IMR-90 (cell line): ENCODE measurements at regions not wholly inside any gene's neighbourhood (a gene's known extent, or its start where the extent isn't known, plus 50 kb on each side); places are given as distances from the start of the nearest gene placed in this dataset.

Source experiments
- ATAC-seq: fragments of 200-7000 bp; cut with Tn5 transposase; 2 replicates; pipeline ENCODE4 v1.9.1; 2020; ENCODE audit warnings: low read depth, mild to moderate bottlenecking, moderate library complexity
- BruUV-seq: library from RNA; stranded (reverse); fragments of 400-500 nt; replicated peaks from 2 replicates; lab custom pipeline; 2021; lab: Mats Ljungman, UMichigan
- CTCF ChIA-PET: fragments of 300-600 bp; formaldehyde crosslinking; extraction: SDS; loops from one replicate; lab custom pipeline; 2021; ENCODE audit warnings: antibody characterized with exemption; lab: Yijun Ruan, JAX
- POLR2A ChIA-PET: fragments of 300-600 bp; sonication (Branson Sonifier 250); formaldehyde crosslinking; loops from one replicate; lab custom pipeline; 2022; ENCODE audit warnings: antibody characterized with exemption; ENCODE audit not compliant: unreplicated experiment; lab: Charles Lee
- DNase-seq: peaks from one replicate; pipeline ENCODE4 v3.0.0; 2013
- H2AFZ ChIP-seq: replicated peaks from 2 replicates; pipeline ENCODE3; 2013; ENCODE audit warnings: low read length, mild to moderate bottlenecking; ENCODE audit not compliant: poor library complexity
- H2AK5ac ChIP-seq: 2 replicates; pipeline ENCODE4 v1.6.1; 2013; ENCODE audit warnings: low read depth, low read length, inconsistent platforms
- H2AK9ac ChIP-seq: replicated peaks from 2 replicates; pipeline ENCODE3; 2013; ENCODE audit warnings: mild to moderate bottlenecking, low read depth, low read length, moderate library complexity; ENCODE audit not compliant: poor library complexity
- H2BK120ac ChIP-seq: 2 replicates; pipeline ENCODE4 v1.6.1; 2013; ENCODE audit warnings: low read depth, low read length, inconsistent platforms
- H2BK15ac ChIP-seq: 3 replicates; pipeline ENCODE4 v1.6.1; 2013; ENCODE audit warnings: low read depth, low read length, inconsistent platforms
- H2BK20ac ChIP-seq: 2 replicates; pipeline ENCODE4 v1.6.1; 2013; ENCODE audit warnings: low read depth, mild to moderate bottlenecking, inconsistent platforms, low read length, moderate library complexity
- H2BK5ac ChIP-seq: 2 replicates; pipeline ENCODE4 v1.6.1; 2013; ENCODE audit warnings: mild to moderate bottlenecking, low read depth, low read length, inconsistent platforms; ENCODE audit not compliant: poor library complexity, severe bottlenecking
- H3K14ac ChIP-seq: replicated peaks from 2 replicates; pipeline ENCODE4 v1.6.1; 2013; ENCODE audit warnings: low read depth, low read length, inconsistent platforms
- H3K18ac ChIP-seq: 2 replicates; pipeline ENCODE4 v1.6.1; 2013; ENCODE audit warnings: low read depth, low read length, control low read depth
- H3K23ac ChIP-seq: 2 replicates; pipeline ENCODE4 v1.6.1; 2013; ENCODE audit warnings: low read depth, low read length, inconsistent platforms
- H3K27ac ChIP-seq: 2 replicates; pipeline ENCODE4 v1.5.1; 2013; ENCODE audit warnings: mild to moderate bottlenecking, control low read depth, low read length; ENCODE audit not compliant: insufficient read depth
- H3K27me3 ChIP-seq: 2 replicates; pipeline ENCODE4 v1.6.1; 2013; ENCODE audit warnings: low read length; ENCODE audit not compliant: control insufficient read depth, insufficient read depth
- H3K36me3 ChIP-seq: 2 replicates; pipeline ENCODE4 v1.6.1; 2013; ENCODE audit warnings: low read length, mixed read lengths; ENCODE audit not compliant: control insufficient read depth, insufficient read depth
- H3K4ac ChIP-seq: 2 replicates; pipeline ENCODE4 v1.6.1; 2013; ENCODE audit warnings: low read depth, low read length, inconsistent platforms
- H3K4me1 ChIP-seq: 2 replicates; pipeline ENCODE4 v1.6.1; 2013; ENCODE audit warnings: low read length, mixed read lengths; ENCODE audit not compliant: control insufficient read depth, insufficient read depth
- H3K4me2 ChIP-seq: 2 replicates; pipeline ENCODE4 v1.6.1; 2013; ENCODE audit warnings: low read depth, mild to moderate bottlenecking, control low read depth, low read length, moderate library complexity
- H3K4me3 ChIP-seq: 2 replicates; pipeline ENCODE4 v1.5.1; 2013; ENCODE audit warnings: low read depth, mild to moderate bottlenecking, control low read depth, low read length, moderate library complexity; ENCODE audit not compliant: insufficient read depth
- H3K56ac ChIP-seq: 2 replicates; pipeline ENCODE4 v1.6.1; 2013; ENCODE audit warnings: low read length, inconsistent platforms; ENCODE audit not compliant: insufficient read depth; ENCODE audit errors: extremely low read depth
- H3K79me1 ChIP-seq, 2 experiments: 2 replicates each; pipeline ENCODE4 v1.6.1; 2013; ENCODE audit warnings: low read length in 2 of 2, inconsistent platforms in 1 of 2, low read depth in 1 of 2
- H3K9ac ChIP-seq: 2 replicates; pipeline ENCODE4 v1.6.1; 2013; ENCODE audit warnings: low read depth, low read length, control low read depth
- H3K9me1 ChIP-seq: 2 replicates; pipeline ENCODE4 v1.6.1; 2013; ENCODE audit warnings: low read length, inconsistent platforms; ENCODE audit not compliant: insufficient read depth
- H3K9me3 ChIP-seq: 2 replicates; pipeline ENCODE4 v1.6.1; 2013; ENCODE audit warnings: low read length; ENCODE audit not compliant: control insufficient read depth, insufficient read depth
- H4K20me1 ChIP-seq: 2 replicates; pipeline ENCODE4 v1.6.1; 2013; ENCODE audit warnings: low read length, inconsistent platforms; ENCODE audit not compliant: insufficient read depth
- H4K5ac ChIP-seq: 2 replicates; pipeline ENCODE4 v1.6.1; 2013; ENCODE audit warnings: mild to moderate bottlenecking, low read depth, low read length, control low read depth
- H4K8ac ChIP-seq, 2 experiments: 2 replicates each; pipeline ENCODE4 v1.6.1; 2013; ENCODE audit warnings: low read depth in 2 of 2, low read length in 2 of 2, control low read depth in 1 of 2, inconsistent platforms in 1 of 2
- H4K91ac ChIP-seq: 2 replicates; pipeline ENCODE4 v1.6.1; 2013; ENCODE audit warnings: low read depth, low read length, inconsistent platforms; ENCODE audit not compliant: insufficient read depth
- BHLHE40 ChIP-seq: fragments of 150-350 bp; IDR thresholded peaks from 2 replicates; pipeline ENCODE4 v1.6.1; 2016; ENCODE audit warnings: mild to moderate bottlenecking, low read depth, low read length
- MXI1 ChIP-seq: IDR thresholded peaks from 2 replicates; pipeline ENCODE4 v1.6.1; 2012; ENCODE audit warnings: low read depth, mild to moderate bottlenecking, low read length, moderate library complexity, borderline replicate concordance
- SMC3 ChIP-seq: fragments of 150-350 bp; IDR thresholded peaks from 2 replicates; pipeline ENCODE4 v1.6.1; 2016; ENCODE audit warnings: low read depth, mild to moderate bottlenecking, antibody characterized with exemption, low read length, moderate library complexity
- WGBS, 2 experiments: methylation state at CpG; one replicate each; pipeline versions ENCODE4 v1.1.5 to v1.1.7; 2013; ENCODE audit warnings: missing lambda C conversion rate in 2 of 2; ENCODE audit not compliant: insufficient read length in 1 of 2; ENCODE audit errors: extremely low coverage in 2 of 2; 5-methylcytosine and 5-hydroxymethylcytosine counted together
- dilution Hi-C: fragments of 300-500 bp; cut with HindIII; formaldehyde crosslinking; loops from one replicate; pipeline ENCODE4 v1.14.3; 2018; ENCODE audit warnings: low sequenced_read_pairs; ENCODE audit not compliant: unreplicated experiment
- in situ Hi-C: fragments of 300-500 bp; cut with MboI; formaldehyde crosslinking; loops from 3 replicates; pipeline ENCODE4 v1.14.3; 2019; ENCODE audit warnings: low sequenced_read_pairs, inconsistent platforms, mixed read lengths
- intact Hi-C: fragments of 100-400 bp; cut with micrococcal nuclease; formaldehyde crosslinking; loops from 2 replicates; pipeline ENCODE4 v1.10.0; 2022
- TF ChIP-seq, protein P1 (sequence below): fragments of 150-350 bp; IDR thresholded peaks from 2 replicates; pipeline ENCODE4 v1.6.1; 2017; ENCODE audit warnings: mild to moderate bottlenecking, antibody characterized with exemption, low read length, low read depth
- TF ChIP-seq, protein P2 (sequence below): conservative IDR thresholded peaks from 2 replicates; pipeline ENCODE4 v1.5.1; 2012; ENCODE audit warnings: mild to moderate bottlenecking, low read depth, low read length, improper control_type of control experiment

DNA sequence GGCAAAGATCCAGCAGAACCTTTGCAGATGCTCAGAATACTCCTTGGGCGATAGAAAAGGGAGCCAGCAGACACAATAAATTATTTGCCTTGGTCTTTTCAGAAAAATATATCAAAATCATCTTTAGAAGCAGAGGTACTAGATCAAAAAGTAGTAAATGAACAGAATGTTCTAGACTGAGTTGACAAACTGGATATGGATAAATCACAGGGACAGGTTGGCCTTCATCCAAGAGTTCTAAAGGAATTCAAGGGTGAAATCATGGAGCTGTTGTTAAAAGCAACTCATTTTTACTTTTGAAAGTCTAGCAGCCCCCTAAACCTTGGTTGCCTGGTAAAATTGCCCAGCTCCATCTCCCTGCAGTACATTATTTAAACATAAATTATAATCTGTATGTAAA, 99.1 kb downstream of the PLCE1 start:
- Histone ChIP-seq H4K91ac (no peak overlapping the region), H3K56ac (no peak overlapping the region), H2AK5ac (no peak overlapping the region), H3K4me1 (peaks cover 6% of the 10 kb centered on the region), H3K27me3 (no peaks in the 10 kb centered on the region), H3K9ac (no peak overlapping the region), H2BK120ac (no peak overlapping the region), H3K23ac (no peak overlapping the region), H3K4me3 (no peak overlapping the region), H3K9me1 (no peaks in the 10 kb centered on the region; the same call in 1 of the 2 replicates), H3K14ac (no peak overlapping the region), H4K20me1 (no peaks in the 10 kb centered on the region), H3K18ac (no peak overlapping the region), H3K27ac (no peak overlapping the region), H3K79me1 (no peaks in the 10 kb centered on the region), H3K4me2 (no peak overlapping the region), H4K8ac (no peak overlapping the region), H2AK9ac (no peak overlapping the region), H2BK20ac (no peak overlapping the region), H3K36me3 (no peaks in the 10 kb centered on the region), H2AFZ (no peak overlapping the region), H3K4ac (no peak overlapping the region), H2BK5ac (no peak overlapping the region), H2BK15ac (no peak overlapping the region), H4K5ac (no peak overlapping the region), H3K9me3 (no peaks in the 10 kb centered on the region)
- TF ChIP-seq, protein P1, sequence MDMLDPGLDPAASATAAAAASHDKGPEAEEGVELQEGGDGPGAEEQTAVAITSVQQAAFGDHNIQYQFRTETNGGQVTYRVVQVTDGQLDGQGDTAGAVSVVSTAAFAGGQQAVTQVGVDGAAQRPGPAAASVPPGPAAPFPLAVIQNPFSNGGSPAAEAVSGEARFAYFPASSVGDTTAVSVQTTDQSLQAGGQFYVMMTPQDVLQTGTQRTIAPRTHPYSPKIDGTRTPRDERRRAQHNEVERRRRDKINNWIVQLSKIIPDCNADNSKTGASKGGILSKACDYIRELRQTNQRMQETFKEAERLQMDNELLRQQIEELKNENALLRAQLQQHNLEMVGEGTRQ: no peak
- TF ChIP-seq SMC3: no peak
- no peak for TF ChIP-seq MXI1
- no peak for TF ChIP-seq BHLHE40
- TF ChIP-seq, protein P2, sequence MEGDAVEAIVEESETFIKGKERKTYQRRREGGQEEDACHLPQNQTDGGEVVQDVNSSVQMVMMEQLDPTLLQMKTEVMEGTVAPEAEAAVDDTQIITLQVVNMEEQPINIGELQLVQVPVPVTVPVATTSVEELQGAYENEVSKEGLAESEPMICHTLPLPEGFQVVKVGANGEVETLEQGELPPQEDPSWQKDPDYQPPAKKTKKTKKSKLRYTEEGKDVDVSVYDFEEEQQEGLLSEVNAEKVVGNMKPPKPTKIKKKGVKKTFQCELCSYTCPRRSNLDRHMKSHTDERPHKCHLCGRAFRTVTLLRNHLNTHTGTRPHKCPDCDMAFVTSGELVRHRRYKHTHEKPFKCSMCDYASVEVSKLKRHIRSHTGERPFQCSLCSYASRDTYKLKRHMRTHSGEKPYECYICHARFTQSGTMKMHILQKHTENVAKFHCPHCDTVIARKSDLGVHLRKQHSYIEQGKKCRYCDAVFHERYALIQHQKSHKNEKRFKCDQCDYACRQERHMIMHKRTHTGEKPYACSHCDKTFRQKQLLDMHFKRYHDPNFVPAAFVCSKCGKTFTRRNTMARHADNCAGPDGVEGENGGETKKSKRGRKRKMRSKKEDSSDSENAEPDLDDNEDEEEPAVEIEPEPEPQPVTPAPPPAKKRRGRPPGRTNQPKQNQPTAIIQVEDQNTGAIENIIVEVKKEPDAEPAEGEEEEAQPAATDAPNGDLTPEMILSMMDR: no peak
- WGBS, 2 experiments: no CpG with 5 or more reads among the region's 1 CpG
- DNase-seq (peak; percentile 25), ATAC-seq (no peak)
- in situ Hi-C loops (no loop called here), intact Hi-C loops (no loop called here), dilution Hi-C loops (no loop called here)
- ChIA-PET POLR2A (no interaction called here), CTCF (no interaction called here)
- BruUV-seq: no TSS peak
